ENCODE measurements at regions not wholly inside any gene's neighbourhood (a gene's known extent, or its start where the extent isn't known, plus 50 kb on each side); places are given as distances from the start of the nearest gene placed in this dataset.

- TF ChIP-seq SKIL (CRISPR knock-in tag; IDR thresholded peaks at IDR 0.05; ENCODE audit: borderline replicate concordance) (peak; percentile 65; the same call in 1 of the 2 replicates), ZNF124 (CRISPR knock-in tag; IDR thresholded peaks at IDR 0.05) (no peak), HINFP (CRISPR knock-in tag; IDR thresholded peaks at IDR 0.05; ENCODE audit: low read depth) (0 out of 2 replicates have a peak, but pooled peaks have one; percentile 64), ZNF451 (CRISPR knock-in tag; IDR thresholded peaks at IDR 0.05) (no peak), ESRRA (CRISPR knock-in tag; IDR thresholded peaks at IDR 0.05; ENCODE audit: low read depth) (no peak), MEF2D (CRISPR knock-in tag; IDR thresholded peaks at IDR 0.05) (no peak; the same call in 1 of the 2 replicates), ZFP1 (CRISPR knock-in tag; IDR thresholded peaks at IDR 0.05) (no peak), ZNF543 (CRISPR knock-in tag; IDR thresholded peaks at IDR 0.05) (no peak), ZBTB34 (CRISPR knock-in tag; IDR thresholded peaks at IDR 0.05) (0 out of 2 replicates have a peak, but pooled peaks have one; percentile 47), KLF11 (CRISPR knock-in tag; IDR thresholded peaks at IDR 0.05) (no peak; the same call in 1 of the 2 replicates), BCL6 (CRISPR knock-in tag; IDR thresholded peaks at IDR 0.05) (peak; percentile 63), MXD1 (CRISPR knock-in tag; IDR thresholded peaks at IDR 0.05) (no peak), ZBTB1 (CRISPR knock-in tag; IDR thresholded peaks at IDR 0.05; ENCODE audit: borderline replicate concordance) (no peak), ATF6 (CRISPR knock-in tag; conservative IDR thresholded peaks at IDR 0.05) (no peak), HMG20A (CRISPR knock-in tag; IDR thresholded peaks at IDR 0.05; ENCODE audit: borderline replicate concordance) (peak; percentile 74), ZFYVE20 (CRISPR knock-in tag; IDR thresholded peaks at IDR 0.05; ENCODE audit: borderline replicate concordance, low read depth) (no peak), ZNF510 (CRISPR knock-in tag; IDR thresholded peaks at IDR 0.05; ENCODE audit: low read depth) (no peak), MAFG (CRISPR knock-in tag; IDR thresholded peaks at IDR 0.05) (no peak), ZNF232 (CRISPR knock-in tag; IDR thresholded peaks at IDR 0.05; ENCODE audit: borderline replicate concordance) (no peak; the same call in 1 of the 2 replicates), ZNF75D (CRISPR knock-in tag; IDR thresholded peaks at IDR 0.05; ENCODE audit: borderline replicate concordance) (no peak), CREBL2 (CRISPR knock-in tag; IDR thresholded peaks at IDR 0.05; ENCODE audit: borderline replicate concordance) (no peak; the same call in 1 of the 2 replicates), TBX3 (IDR thresholded peaks at IDR 0.05; ENCODE audit: borderline replicate concordance) (no peak), REL (CRISPR knock-in tag; conservative IDR thresholded peaks at IDR 0.05) (no peak)
Observed at GRCh38 chr2:120481446-120482194, 135.7 kb downstream of the INHBB start (continued).
